CD14-positive monocyte (primary cell): ENCODE measurements at regions not wholly inside any gene's neighbourhood (a gene's known extent, or its start where the extent isn't known, plus 50 kb on each side); places are given as distances from the start of the nearest gene placed in this dataset.

Experiments
- DNase-seq, 3 donors: peaks; one replicate each; pipeline ENCODE4 v3.0.0-alpha.2; 2011 to 2022
- H2AFZ ChIP-seq: 2 replicates; pipeline ENCODE4 v1.6.0; 2012; ENCODE audit warnings: mild to moderate bottlenecking, low read depth, low read length, inconsistent platforms; ENCODE audit not compliant: insufficient read depth, poor library complexity, severe bottlenecking
- H3K27ac ChIP-seq, 2 donors: 1 replicate in 1 of 2; 2 replicates in 1 of 2; pipeline ENCODE4 v1.5.1; 2012 to 2013; ENCODE audit warnings: low read length in 2 of 2, control low read depth in 1 of 2, inconsistent platforms in 1 of 2, low read depth in 1 of 2, mild to moderate bottlenecking in 1 of 2
- H3K27me3 ChIP-seq, 2 donors: one replicate each; pipeline versions ENCODE4 v1.6.0 to v1.6.1; 2011 to 2013; ENCODE audit warnings: low read length in 2 of 2; ENCODE audit not compliant: control insufficient read depth in 2 of 2, insufficient read depth in 2 of 2
- H3K36me3 ChIP-seq, 2 donors: replicated peaks in 1 of 2; 1 replicate in 1 of 2; 2 replicates in 1 of 2; pipeline versions ENCODE4 v1.5.1 to v1.6.1; 2012 to 2013; ENCODE audit warnings: low read length in 2 of 2, control low read depth in 1 of 2, inconsistent platforms in 1 of 2, mild to moderate bottlenecking in 1 of 2; ENCODE audit not compliant: insufficient read depth in 2 of 2, control insufficient read depth in 1 of 2
- H3K4me1 ChIP-seq, 2 donors: 1 replicate in 1 of 2; 2 replicates in 1 of 2; pipeline versions ENCODE4 v1.5.1 to v1.6.1; 2012 to 2013; ENCODE audit warnings: low read length in 2 of 2, control low read depth in 1 of 2, inconsistent platforms in 1 of 2, mild to moderate bottlenecking in 1 of 2, moderate library complexity in 1 of 2; ENCODE audit not compliant: insufficient read depth in 2 of 2, control insufficient read depth in 1 of 2
- H3K4me2 ChIP-seq: replicated peaks from 2 replicates; pipeline ENCODE3; 2012; ENCODE audit warnings: low read length, moderate library complexity, mild to moderate bottlenecking; ENCODE audit not compliant: poor library complexity, severe bottlenecking; ENCODE audit errors: extremely low read depth
- H3K4me3 ChIP-seq, 3 experiments: fragments of 200-600 bp in 1 of 3; sonication (generic) in 1 of 3; replicated peaks in 1 of 3; 1 replicate in 2 of 3; 2 replicates in 1 of 3; pipeline ENCODE4 v1.5.1; 2011 to 2013; ENCODE audit warnings: low read length in 3 of 3, mild to moderate bottlenecking in 3 of 3, control low read depth in 2 of 3, low read depth in 2 of 3, inconsistent platforms in 1 of 3, moderate library complexity in 1 of 3
- H3K79me2 ChIP-seq: 2 replicates; pipeline ENCODE4 v1.6.0; 2012; ENCODE audit warnings: mild to moderate bottlenecking, control low read depth, inconsistent platforms, low read length, moderate library complexity; ENCODE audit not compliant: insufficient read depth
- H3K9ac ChIP-seq: 2 replicates; pipeline ENCODE4 v1.6.0; 2017; ENCODE audit warnings: low read length, mild to moderate bottlenecking; ENCODE audit not compliant: insufficient read depth, poor library complexity, severe bottlenecking
- H3K9me3 ChIP-seq, 2 donors: replicated peaks in 1 of 2; 1 replicate in 1 of 2; 2 replicates in 1 of 2; pipeline versions ENCODE4 v1.5.1 to v1.6.1; 2012 to 2013; ENCODE audit warnings: low read length in 2 of 2, control low read depth in 1 of 2; ENCODE audit not compliant: control insufficient read depth in 1 of 2, insufficient read depth in 1 of 2
- H4K20me1 ChIP-seq: 2 replicates; pipeline ENCODE4 v1.6.0; 2012; ENCODE audit warnings: mild to moderate bottlenecking, low read length, control low read depth, moderate library complexity; ENCODE audit not compliant: insufficient read depth
- H3K27ac Mint-ChIP-seq, 7 donors: one replicate each; pipeline ENCODE4 v1.8.0; 2020; ENCODE audit warnings: mild to moderate bottlenecking in 7 of 7, mixed read lengths in 7 of 7, moderate library complexity in 6 of 7, inconsistent platforms in 2 of 7
- H3K27me3 Mint-ChIP-seq, 3 donors: one replicate each; pipeline ENCODE4 v1.8.0; 2021 to 2022; ENCODE audit warnings: low read depth in 3 of 3, mild to moderate bottlenecking in 3 of 3, mixed read lengths in 3 of 3, moderate library complexity in 3 of 3, inconsistent platforms in 1 of 3
- H3K36me3 Mint-ChIP-seq, 2 donors: one replicate each; pipeline ENCODE4 v1.8.0; 2020; ENCODE audit warnings: mixed read lengths in 2 of 2, inconsistent platforms in 1 of 2, mild to moderate bottlenecking in 1 of 2
- H3K4me1 Mint-ChIP-seq: one replicate; pipeline ENCODE4 v1.8.0; 2020; ENCODE audit warnings: mild to moderate bottlenecking, mixed read lengths
- H3K4me3 Mint-ChIP-seq, 2 donors: one replicate each; pipeline ENCODE4 v1.8.0; 2020; ENCODE audit warnings: mild to moderate bottlenecking in 2 of 2, mixed read lengths in 2 of 2, moderate library complexity in 1 of 2
- H3K9me3 Mint-ChIP-seq, 7 donors: one replicate each; pipeline ENCODE4 v1.8.0; 2020 to 2022; ENCODE audit warnings: mixed read lengths in 7 of 7, mild to moderate bottlenecking in 6 of 7, moderate library complexity in 6 of 7, inconsistent platforms in 2 of 7
- WGBS: methylation state at CpG from one replicate; pipeline ENCODE4 v1.1.5; 2013; ENCODE audit warnings: missing lambda C conversion rate; ENCODE audit not compliant: insufficient coverage; 5-methylcytosine and 5-hydroxymethylcytosine counted together
- intact Hi-C, 2 donors: fragments of 100-400 bp; cut with micrococcal nuclease; formaldehyde crosslinking; loops; one replicate each; pipeline versions ENCODE4 v1.15.0 to v1.15.1; 2023
- TF ChIP-seq, protein P1 (sequence below): fragments of 200-600 bp; IDR thresholded peaks from one replicate; pipeline ENCODE4 v1.8.0; 2022; ENCODE audit warnings: antibody characterized with exemption, mild to moderate bottlenecking

GRCh38 chr9:75231167-75231566, 142.9 kb downstream of the OSTF1 start:
- H3K4me3 ChIP-seq = no peak overlapping the region
- no peak for DNase-seq
- H3K27me3 Mint-ChIP-seq = peaks cover 0 to 3% (median 1%) of the 10 kb centered on the region in 3 donors
- H3K36me3 Mint-ChIP-seq = peaks cover 0 to 1% of the 10 kb centered on the region in 2 donors
- no peaks in the 10 kb centered on the region for H3K27me3 ChIP-seq
- 97% methylated on average over 2 of the region's 2 CpGs for WGBS
- no peaks in the 10 kb centered on the region for H3K4me1 ChIP-seq
- intact Hi-C loops = no loop called here
- H2AFZ ChIP-seq = no peak overlapping the region
- TF ChIP-seq, protein P1, sequence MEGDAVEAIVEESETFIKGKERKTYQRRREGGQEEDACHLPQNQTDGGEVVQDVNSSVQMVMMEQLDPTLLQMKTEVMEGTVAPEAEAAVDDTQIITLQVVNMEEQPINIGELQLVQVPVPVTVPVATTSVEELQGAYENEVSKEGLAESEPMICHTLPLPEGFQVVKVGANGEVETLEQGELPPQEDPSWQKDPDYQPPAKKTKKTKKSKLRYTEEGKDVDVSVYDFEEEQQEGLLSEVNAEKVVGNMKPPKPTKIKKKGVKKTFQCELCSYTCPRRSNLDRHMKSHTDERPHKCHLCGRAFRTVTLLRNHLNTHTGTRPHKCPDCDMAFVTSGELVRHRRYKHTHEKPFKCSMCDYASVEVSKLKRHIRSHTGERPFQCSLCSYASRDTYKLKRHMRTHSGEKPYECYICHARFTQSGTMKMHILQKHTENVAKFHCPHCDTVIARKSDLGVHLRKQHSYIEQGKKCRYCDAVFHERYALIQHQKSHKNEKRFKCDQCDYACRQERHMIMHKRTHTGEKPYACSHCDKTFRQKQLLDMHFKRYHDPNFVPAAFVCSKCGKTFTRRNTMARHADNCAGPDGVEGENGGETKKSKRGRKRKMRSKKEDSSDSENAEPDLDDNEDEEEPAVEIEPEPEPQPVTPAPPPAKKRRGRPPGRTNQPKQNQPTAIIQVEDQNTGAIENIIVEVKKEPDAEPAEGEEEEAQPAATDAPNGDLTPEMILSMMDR = no peak
- peaks cover 6% of the 10 kb centered on the region for H3K4me1 Mint-ChIP-seq
- peaks cover 0 to 16% (median 9%) of the 10 kb centered on the region in 7 donors for H3K9me3 Mint-ChIP-seq
- H3K79me2 ChIP-seq = no peaks in the 10 kb centered on the region
- H3K9ac ChIP-seq = no peak overlapping the region
- peaks cover 8 to 11% of the 10 kb centered on the region in 2 donors for H3K9me3 ChIP-seq
- H3K27ac Mint-ChIP-seq = no peak overlapping the region
- H3K4me2 ChIP-seq = no peak overlapping the region
- H3K36me3 ChIP-seq = no peaks in the 10 kb centered on the region
- H3K4me3 Mint-ChIP-seq = no peak overlapping the region
- H4K20me1 ChIP-seq = no peaks in the 10 kb centered on the region
- H3K27ac ChIP-seq = no peak overlapping the region

GRCh38 chr9:75233011-75233410, 144.7 kb downstream of the OSTF1 start:
- TF ChIP-seq, protein P1 = no peak
- no peak overlapping the region for H3K27ac ChIP-seq
- H3K4me2 ChIP-seq = no peak overlapping the region
- no peaks in the 10 kb centered on the region for H3K4me1 ChIP-seq
- no peak overlapping the region for H2AFZ ChIP-seq
- intact Hi-C loops = no loop called here
- Mint-ChIP-seq H3K9me3 (peaks cover 0 to 21% (median 5%) of the 10 kb centered on the region in 7 donors), H3K27ac (no peak overlapping the region), H3K4me1 (no peaks in the 10 kb centered on the region), H3K36me3 (no peaks in the 10 kb centered on the region), H3K4me3 (no peak overlapping the region), H3K27me3 (peaks cover 0 to 3% (median 1%) of the 10 kb centered on the region in 3 donors)
- H3K9me3 ChIP-seq = peaks cover 6 to 21% of the 10 kb centered on the region in 2 donors
- no peak overlapping the region for H3K4me3 ChIP-seq
- no peaks in the 10 kb centered on the region for H3K79me2 ChIP-seq
- no peaks in the 10 kb centered on the region for H3K36me3 ChIP-seq
- no peaks in the 10 kb centered on the region for H3K27me3 ChIP-seq
- DNase-seq = no peak
- H3K9ac ChIP-seq = no peak overlapping the region
- no peaks in the 10 kb centered on the region for H4K20me1 ChIP-seq
- no CpG with 5 or more reads among the region's 5 CpGs for WGBS
